MM.1S (cell line): ENCODE measurements at regions not wholly inside any gene's neighbourhood (a gene's known extent, or its start where the extent isn't known, plus 50 kb on each side); places are given as distances from the start of the nearest gene placed in this dataset.

Experiments
- EZH2phosphoT487 ChIP-seq: fragments of 300-600 bp; sonication (generic); IDR thresholded peaks from 2 replicates; pipeline ENCODE4 v1.6.1; 2018; ENCODE audit warnings: antibody characterized with exemption, low read length
- TF ChIP-seq, protein P1 (sequence below): fragments of 300-600 bp; sonication (generic); IDR thresholded peaks from 2 replicates; pipeline ENCODE4 v1.5.1; 2016; ENCODE audit warnings: antibody characterized with exemption, low read length, mixed read lengths

DNA sequence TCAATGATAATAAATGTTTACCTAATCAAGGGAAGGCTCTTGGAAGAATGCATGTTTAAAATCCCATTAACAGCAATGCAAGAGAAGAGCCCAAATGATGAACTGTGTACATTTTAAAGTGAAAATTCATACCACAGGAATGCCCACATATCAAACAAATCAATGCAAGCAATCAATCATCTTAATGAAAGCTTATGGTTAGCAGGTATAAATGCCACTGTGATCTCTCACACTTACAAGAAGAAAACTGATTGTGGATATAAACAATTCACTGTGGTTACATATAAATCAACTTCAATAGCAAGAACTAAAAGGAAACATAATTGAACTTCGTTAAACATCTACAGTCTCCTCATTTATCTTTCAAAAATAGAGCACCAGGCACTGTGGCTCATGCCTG lies 161.0 kb upstream of the RORB start:
- TF ChIP-seq, protein P1, sequence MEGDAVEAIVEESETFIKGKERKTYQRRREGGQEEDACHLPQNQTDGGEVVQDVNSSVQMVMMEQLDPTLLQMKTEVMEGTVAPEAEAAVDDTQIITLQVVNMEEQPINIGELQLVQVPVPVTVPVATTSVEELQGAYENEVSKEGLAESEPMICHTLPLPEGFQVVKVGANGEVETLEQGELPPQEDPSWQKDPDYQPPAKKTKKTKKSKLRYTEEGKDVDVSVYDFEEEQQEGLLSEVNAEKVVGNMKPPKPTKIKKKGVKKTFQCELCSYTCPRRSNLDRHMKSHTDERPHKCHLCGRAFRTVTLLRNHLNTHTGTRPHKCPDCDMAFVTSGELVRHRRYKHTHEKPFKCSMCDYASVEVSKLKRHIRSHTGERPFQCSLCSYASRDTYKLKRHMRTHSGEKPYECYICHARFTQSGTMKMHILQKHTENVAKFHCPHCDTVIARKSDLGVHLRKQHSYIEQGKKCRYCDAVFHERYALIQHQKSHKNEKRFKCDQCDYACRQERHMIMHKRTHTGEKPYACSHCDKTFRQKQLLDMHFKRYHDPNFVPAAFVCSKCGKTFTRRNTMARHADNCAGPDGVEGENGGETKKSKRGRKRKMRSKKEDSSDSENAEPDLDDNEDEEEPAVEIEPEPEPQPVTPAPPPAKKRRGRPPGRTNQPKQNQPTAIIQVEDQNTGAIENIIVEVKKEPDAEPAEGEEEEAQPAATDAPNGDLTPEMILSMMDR = no peak
- no peak for TF ChIP-seq EZH2phosphoT487
